NK-92 treated with Interleukin-12 subunit alpha and Interleukin-12 subunit beta, amount 100 ng/mL, for 24 hours (cell line): ENCODE measurements at regions not wholly inside any gene's neighbourhood (a gene's known extent, or its start where the extent isn't known, plus 50 kb on each side); places are given as distances from the start of the nearest gene placed in this dataset.

Experiments used
- DNase-seq: peaks from one replicate; lab custom pipeline; 2025; lab: John Stamatoyannopoulos, UW

- DNase-seq, result no peak
Measured at GRCh38 chr2:18723219-18723618, 133.8 kb upstream of the NT5C1B start.

DNA sequence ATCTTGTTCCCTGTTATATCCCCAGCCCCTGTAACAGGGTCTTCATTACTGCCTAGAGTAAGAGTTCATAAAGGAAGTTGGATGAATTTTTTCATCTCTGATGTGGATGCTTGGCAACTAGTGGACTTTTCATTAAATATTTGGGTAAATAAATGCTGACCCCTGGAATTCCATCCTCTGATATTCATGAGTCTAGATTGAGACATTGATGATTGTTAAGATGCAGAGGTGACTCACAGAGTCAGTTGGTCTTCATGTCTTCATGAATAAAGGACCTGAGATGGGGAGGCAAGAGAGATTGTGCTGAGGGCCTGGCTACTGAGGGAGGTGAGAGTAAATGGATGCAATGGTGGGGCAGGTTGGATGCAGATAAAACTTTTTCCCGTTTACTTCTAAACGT is 132.7 kb upstream of the NT5C1B start:
- DNase-seq, result no peak

DNA sequence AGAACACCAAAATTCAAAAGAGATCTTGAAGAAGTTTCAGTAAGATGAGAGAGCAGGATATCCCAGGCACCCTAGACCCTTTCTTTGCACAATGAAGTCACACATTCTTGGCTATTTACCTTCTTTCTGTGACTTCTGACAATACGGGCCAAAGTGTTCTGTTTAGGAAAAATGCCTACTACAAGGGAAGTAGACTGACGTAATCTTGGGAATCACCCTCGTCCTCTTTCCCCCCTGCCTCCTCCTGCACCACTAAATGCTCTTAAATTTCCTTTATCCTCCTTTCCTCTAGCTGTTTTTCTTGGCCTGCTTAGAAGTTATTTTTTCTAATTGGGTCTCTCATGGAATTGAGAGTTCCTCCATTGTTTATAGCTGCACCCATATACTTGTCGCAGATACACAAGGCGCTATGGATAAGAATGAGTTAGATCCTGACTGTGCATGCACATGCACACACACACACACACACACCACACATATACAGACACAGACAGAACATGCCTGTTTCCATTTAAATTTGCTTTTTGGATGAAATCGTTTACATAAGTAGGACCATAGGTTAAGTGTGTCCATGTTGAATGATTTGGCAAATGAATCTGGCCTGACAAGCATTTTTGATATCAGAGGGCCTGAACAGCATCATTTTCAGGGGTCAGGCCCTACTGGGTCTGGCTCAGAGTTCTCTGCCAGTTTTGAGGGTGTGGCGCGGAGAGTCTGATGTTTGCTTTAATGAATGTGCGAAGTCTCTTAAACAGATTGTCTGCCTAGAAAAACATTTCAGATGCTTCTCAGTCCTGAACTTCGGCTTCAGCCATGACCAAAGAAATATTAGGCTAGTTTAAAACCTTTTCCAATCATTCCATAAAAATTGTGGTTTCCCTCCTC is 131.9 kb upstream of the NT5C1B start:
- DNase-seq, result no peak

DNA sequence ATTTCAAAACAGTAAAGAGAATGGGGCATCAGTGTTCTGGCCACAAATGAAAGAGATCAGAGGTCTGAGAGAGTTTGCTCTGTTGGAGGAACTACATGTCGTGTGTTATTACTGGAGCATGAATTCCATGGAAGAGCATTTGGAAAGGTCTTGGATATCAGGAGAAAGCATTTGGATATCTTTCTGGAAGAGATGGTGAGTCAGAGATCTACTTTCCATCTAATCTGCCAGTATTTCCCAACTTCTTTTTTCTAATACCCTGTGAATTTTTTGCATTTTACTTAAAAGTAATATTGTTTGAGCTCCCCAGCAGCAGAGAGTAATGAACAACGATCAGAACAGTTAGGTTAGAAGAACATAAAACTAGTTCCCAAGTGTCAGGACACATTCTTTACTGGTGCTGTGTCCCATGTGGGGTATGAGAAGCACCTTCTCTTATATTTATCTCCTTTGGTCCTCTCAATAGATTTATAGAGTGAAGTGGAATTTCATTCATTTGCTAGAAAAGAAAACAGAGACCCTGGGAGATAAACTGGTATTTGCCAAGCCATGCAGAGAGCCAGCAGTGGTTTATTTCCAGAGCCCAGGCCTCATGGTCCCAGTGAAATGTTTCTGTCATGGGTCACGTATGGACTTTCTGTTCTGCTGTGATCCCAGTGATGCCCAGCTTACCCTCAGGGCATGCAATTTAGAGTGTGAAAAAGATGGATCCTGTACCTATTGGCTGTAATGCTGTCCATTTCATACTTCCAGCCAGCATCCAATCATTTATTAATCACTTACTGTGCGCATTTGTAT is 130.8 kb upstream of the NT5C1B start:
- no peak for DNase-seq

- no peak for DNase-seq
Measured at GRCh38 chr2:18708203-18708715, 118.9 kb upstream of the NT5C1B start.

GRCh38 chr2:18706001-18706400 is 116.6 kb upstream of the NT5C1B start:
- DNase-seq, result no peak

DNA sequence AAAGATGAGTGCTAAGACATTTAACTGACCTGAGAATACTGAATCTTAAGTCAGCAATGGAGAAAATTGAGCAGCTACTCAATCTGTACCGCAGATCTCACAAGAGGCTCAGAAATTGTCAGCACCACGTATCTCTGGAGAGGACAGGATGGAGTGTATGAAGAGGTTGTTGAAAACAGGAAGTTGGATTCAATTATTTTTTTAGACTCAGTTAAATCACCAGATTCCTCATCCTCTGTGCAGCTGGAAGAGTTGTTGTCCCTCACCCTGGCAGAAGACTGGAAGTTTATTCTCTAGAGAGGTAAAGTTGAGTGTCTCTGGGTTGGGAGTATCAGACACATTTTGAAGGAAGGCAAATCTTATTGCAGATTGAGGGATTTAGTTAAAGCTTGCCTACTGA is 114.9 kb upstream of the NT5C1B start:
- no peak for DNase-seq

DNA sequence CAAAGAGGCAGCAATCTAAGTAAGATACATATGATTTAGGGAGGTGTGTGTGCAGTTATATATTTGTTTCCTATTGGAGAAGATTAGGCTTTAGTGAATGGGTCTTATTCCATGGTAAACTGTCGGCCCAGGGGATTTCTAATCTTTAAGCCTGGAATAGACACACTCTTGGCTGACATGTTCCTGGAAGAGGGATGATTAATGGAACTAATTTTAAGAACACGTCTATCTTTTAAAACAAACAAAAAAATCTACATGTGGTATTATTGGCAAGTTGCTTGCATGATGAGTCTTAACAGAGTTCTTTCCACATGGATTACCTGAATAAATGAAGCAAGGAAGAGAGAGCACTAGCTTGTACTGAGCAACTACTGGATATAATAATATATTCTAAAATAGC is 114.2 kb upstream of the NT5C1B start:
- DNase-seq, result no peak

DNA sequence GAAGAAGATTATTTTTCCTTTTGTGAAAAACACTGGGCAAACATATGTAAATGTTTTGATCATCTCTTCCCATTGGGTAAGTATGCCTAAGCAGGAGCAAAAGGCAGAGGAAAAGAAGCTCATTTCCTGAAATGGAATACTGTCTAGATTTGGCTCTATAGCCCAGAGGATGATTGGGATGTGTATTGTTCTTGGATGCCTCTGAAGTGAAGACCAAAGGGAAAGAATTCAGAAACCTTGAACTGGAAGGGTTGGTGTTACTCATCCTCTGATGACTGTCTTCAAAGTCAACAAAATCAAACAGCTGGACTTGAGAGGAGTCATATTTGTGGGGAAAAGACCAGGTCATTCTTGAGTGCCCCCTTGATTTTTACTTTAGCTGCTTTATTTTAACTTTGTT is 112.6 kb upstream of the NT5C1B start:
- no peak for DNase-seq

DNA sequence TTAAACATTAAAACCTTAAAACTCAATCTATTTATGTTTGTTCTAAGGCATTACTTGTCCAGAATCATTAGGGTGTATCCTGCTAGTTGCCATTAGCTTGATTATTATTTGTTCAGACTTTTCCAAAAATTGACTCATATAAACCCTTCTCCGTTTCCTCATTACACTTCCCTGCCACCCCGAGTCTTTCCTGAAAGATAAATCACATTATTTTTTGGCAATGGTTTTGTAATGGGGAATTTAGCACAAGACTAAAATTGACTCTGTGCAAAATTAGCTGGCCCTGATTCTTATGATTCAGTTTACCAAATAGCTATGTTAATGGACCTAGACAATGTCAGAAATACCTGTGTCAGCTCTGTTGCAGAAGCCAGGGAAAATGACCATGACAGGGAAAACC is 112.2 kb upstream of the NT5C1B start:
- DNase-seq, result no peak

DNA sequence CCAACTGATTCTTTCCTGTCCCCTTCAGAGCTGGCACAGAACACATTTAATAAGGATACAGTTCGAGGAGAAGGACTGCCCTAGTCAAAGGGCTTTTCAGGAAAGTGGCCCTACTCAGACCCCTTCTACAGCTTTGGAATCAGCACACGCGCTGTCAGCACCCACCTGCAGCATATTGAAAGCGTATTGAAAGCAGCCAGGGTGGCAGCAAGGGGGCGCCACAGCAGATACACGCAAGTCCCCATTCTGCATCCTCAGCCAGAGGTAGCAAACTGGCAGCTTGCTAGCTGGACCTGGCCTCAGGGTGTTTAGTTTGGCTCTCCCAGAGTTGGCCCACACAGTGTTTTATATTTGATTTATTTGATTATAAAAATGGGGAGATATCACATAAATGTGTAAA is 101.0 kb upstream of the NT5C1B start:
- DNase-seq, result no peak

DNA sequence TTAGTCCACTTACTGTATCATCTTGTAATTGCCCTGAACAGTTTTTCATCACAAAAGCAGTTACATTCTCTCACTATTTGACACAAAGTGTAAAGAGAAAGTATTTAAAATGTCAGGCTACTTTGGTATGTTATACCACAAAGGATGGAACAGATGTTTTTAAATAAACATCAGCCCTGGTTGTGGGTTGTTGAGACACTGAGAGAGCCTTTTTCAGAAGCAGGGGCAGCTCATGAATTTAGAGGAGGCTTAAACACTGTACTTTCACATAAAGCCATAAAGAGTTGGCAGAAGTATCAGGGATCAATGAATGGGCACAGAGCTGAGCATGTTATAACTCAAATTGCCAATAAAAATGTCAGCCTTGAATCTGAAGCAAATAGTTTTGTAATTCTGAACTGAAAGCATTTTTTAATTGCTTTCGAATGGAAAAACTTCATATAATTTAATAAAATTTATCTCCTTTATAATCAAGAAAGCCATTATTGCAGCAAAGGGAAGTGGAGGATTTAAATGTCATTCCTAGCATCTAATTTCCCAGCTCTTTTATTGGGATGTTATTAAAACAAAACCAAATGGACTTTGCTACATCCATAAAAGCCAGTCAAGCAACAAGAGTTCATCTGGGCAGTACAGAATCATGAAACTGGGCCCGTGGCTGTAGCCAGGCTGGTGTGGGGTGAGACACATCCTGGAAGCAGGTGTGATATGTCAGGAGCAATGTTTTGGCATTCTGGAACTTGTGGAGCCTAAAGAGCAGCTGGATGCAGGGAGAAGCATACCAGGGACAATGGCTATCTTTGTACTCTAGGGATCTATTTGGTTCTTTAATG is 95.1 kb upstream of the NT5C1B start:
- DNase-seq, result no peak

DNA sequence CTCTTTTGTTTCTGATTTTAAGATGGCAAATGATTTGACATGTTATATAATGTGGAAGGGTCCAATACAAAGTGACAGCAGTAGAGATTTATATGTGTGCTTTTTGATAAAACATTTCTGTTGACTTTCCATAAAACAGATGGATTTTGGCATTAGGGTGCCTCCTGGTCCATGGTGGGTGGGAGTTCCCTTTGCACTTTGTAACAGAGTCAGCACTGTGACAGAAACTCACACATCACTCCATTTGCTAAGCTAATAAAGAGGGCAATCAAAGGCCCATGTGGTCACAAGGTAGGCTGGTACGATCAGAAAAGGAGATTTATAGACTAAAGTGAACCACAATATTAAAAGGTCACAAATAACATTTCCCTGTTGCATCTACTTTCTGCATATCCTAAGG is 93.3 kb upstream of the NT5C1B start:
- no peak for DNase-seq

GRCh38 chr2:18677280-18677679 is 87.9 kb upstream of the NT5C1B start:
- no peak for DNase-seq

DNA sequence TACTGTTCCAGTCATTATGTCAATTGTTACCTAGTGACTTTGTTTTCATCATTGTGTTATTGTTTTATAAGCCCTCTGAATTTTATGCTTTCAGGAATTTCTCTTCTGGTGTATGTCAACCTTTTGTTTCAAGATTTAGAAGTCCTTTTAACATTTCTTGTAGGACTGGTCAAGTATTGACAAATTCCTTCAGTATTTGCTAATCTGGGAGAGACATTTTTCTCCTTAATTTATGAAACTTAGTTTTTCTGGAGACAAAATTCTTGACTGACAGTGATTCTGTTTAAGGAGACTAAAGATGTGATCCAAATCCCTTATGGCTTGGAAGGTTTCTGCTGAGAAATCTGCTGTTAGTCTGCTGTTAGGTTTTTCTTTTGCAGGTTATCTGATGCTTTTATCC is 84.9 kb upstream of the NT5C1B start:
- no peak for DNase-seq

GRCh38 chr2:18671363-18671762 is 82.0 kb upstream of the NT5C1B start:
- no peak for DNase-seq

- no peak for DNase-seq
Measured at GRCh38 chr2:18668221-18668620, 78.9 kb upstream of the NT5C1B start.

- DNase-seq, result no peak
Measured at GRCh38 chr2:18664421-18664820, 75.1 kb upstream of the NT5C1B start.

GRCh38 chr2:18663861-18664260 is 74.5 kb upstream of the NT5C1B start:
- no peak for DNase-seq

DNA sequence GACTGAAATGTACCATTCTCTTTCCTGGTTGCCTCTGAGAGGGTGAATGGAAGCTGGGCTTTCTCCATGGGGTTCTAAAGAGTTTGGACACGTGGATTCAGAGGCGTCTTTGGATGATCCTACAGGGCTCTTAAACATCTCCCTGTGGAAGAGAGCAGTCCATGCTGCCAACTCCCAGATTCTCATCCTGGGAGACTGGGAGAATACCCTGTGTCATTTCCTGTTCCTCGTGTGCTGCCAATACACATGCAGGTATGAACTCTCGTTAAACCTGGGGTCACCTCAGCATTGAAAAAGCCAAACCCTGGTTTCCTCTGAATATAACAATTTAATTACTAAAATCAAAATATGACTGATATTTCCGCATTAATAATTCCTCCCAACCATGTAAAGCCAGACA is 73.3 kb upstream of the NT5C1B start:
- DNase-seq, result no peak

- no peak for DNase-seq
Measured at GRCh38 chr2:18659915-18660314, 70.5 kb upstream of the NT5C1B start.

GRCh38 chr2:18656048-18656447 is 66.7 kb upstream of the NT5C1B start:
- DNase-seq, result no peak
